Heart left ventricle (tissue), 13 donors: ENCODE measurements at regions not wholly inside any gene's neighbourhood (a gene's known extent, or its start where the extent isn't known, plus 50 kb on each side); places are given as distances from the start of the nearest gene placed in this dataset.

Source experiments
- CTCF ChIP-seq, 12 donors: fragments of 200-600 bp; sonication (generic) in 4 of 12; IDR thresholded peaks; one replicate each; pipeline versions ENCODE4 v1.5.0 to v1.8.0; 2018 to 2022; ENCODE audit warnings: antibody characterized with exemption in 12 of 12, mild to moderate bottlenecking in 5 of 12
- POLR2A ChIP-seq, 2 donors: fragments of 450-650 bp; IDR thresholded peaks; one replicate each; pipeline ENCODE4 v1.6.1; 2017; ENCODE audit warnings: antibody characterized with exemption in 2 of 2, mild to moderate bottlenecking in 2 of 2, moderate library complexity in 2 of 2
- donor health status: ischemic (EF 13 %, LVEDD 7.1; RV severe dilation, severe dysfunction).
- donor health status: DM: no; HTN: yes; CAD: no.
- donor health status: DM: no; HTN: no; CAD: no.
- donor health status: ischemic (EF 25% LVEDD 6.9; RV normal size, moderate dysfunction).
- donor health status: ischemic (EF 25% LVEDD 5.7; RV mildly dilated, moderate dysfunction).
- donor health status: ischemic (EF 35%, LVEDD 5.7; RV mildly dilated, moderate dysfunction).
- donor health status: nonischemic (EF 11% LVEDD 7.7; RV severe dilation, severe dysfunction).
- donor health status: DM: yes; HTN: yes; CAD: no.
- donor health status: PGD.
- donor health status: ischemic (EF 29% LVEDD 5.4; RV normal size, mild dysfunction).
- donor health status: nonischemic (EF 23%, LVEDD 6.1; RV moderate dilation, normal function).

GRCh38 chr18:10397004-10397403 lies 57.4 kb upstream of the APCDD1 start:
- TF ChIP-seq CTCF (IDR thresholded peaks at IDR 0.05) = no peak
- TF ChIP-seq POLR2A (IDR thresholded peaks at IDR 0.05) = no peak
